ENCODE measurements at regions not wholly inside any gene's neighbourhood (a gene's known extent, or its start where the extent isn't known, plus 50 kb on each side); places are given as distances from the start of the nearest gene placed in this dataset.
"Not testable (repeated sequence)": the region's sequence is repeated elsewhere in the genome, so short reads cannot be mapped to it uniquely, and the experiment has no call there.

DNA sequence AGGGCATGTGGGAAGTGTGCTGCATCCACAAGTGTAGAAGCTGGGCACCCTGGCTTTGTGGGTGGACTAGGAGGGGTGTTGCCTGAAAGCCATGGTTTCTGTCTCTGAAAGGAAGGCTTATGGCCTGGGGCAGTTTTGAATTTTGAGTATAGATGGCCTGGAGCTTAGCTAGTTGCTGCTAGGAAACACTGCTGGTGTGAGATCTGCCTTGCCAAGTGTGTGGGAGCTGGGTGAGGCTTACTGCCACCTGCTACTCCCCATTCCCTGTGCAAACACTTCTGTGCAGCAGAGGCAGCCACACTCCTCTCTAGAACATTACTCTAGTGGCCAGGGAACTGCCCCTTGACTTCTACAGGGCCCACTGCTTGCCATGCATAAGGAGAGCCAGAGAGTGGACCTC lies 831.7 kb upstream of the LRRTM1 start:
- no peak for DNase-seq (ENCODE audit: low read depth in 2 of 3, low spot score in 2 of 3)

DNA sequence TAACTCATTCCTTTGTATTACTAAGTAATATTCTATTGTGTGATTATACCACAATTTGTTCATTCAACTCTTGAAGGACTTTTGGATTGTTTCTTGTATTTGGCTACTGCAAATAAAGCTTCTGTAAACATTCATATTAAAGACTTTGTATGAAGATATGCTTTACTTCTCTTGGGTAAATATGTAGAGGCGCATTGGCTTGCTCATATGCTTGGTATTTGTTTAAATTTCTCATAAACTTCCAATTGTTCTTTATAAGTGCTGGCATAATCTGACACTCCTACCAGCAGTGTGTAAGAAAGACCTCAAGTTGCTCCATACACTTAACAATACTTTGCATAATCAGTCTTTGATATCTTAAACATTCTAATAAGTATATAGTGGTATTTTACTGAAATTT lies 792.8 kb upstream of the LRRTM1 start:
- DNase-seq (ENCODE audit: low read depth in 2 of 3, low spot score in 2 of 3), result no peak

DNA sequence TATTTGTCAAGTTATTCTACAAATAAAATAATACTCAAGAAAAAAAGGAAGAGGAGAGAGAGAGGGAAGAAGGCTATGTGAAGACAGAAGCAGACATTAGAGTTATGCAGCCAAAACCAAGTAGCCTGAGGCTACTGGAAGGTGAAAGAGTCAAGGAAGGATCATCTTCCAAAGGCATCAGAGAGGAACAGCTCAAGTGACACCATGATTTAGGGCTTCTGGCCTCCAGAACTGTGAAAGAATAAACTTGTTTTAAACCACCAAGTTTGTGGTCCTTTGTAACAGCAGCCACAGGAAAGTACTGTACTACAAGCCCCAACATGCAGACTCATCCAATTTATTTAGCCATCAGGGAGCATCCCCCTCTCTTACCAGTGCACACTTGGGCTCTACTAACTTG lies 788.5 kb upstream of the LRRTM1 start:
- DNase-seq (ENCODE audit: low read depth in 2 of 3, low spot score in 2 of 3), result no peak

DNA sequence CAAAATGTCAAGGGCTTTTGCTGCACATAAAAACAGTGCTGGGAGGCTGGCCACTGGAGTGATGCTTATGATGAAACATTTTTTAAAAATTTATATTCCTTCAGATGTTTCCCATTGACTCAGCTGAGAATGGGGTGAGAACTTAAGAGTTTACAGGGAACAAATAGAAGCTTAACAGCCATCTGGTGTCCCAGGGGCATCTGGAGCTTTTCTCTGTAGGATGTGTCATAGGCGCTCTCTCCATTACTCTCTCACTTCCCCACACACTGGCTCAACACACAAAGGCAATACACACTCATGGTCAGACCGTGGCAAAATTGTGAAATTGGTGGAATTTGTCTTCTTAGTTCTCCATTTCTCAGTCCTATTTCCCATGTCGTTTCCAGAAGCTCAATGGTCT lies 783.1 kb upstream of the LRRTM1 start:
- DNase-seq (ENCODE audit: low read depth in 2 of 3, low spot score in 2 of 3), result no peak

DNA sequence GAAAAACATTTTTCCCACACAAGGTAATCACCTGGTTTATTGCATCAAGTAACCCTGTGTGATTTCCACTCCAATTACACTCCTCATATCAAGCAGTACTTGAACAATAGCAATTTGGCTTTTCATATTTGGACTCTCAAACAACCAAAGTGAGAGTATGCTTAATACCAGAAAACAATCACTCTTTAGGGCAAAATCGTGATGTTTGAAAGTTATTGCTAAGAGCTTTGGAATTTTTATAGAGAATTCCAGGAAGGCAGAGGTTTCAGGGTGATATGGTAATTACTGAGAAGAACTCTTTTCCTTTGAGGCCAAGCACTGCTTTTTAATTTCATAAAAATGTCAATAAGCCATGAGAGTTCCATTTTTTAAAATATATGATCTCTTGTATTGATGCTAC lies 779.5 kb upstream of the LRRTM1 start:
- DNase-seq (ENCODE audit: low read depth in 2 of 3, low spot score in 2 of 3), result no peak

DNA sequence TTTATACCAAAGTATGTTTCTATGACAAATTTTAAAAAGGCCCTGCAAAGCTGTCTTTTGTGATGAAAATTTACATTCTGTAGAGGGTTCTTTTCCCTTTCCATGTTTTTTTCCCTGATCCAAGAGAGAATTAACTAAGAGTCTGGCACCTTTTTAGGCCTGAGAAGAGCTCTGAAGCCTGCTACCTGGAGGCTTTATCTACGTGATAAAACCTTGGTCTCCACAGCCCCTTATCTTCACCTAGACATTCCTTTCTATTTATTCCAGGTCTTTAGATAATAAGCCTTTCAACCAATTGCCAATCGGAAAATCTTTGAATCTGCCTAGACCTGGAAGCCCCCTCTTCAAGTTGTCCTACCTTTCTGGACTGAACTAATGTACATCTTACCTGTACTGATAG lies 774.1 kb upstream of the LRRTM1 start:
- no peak for DNase-seq (ENCODE audit: low read depth in 2 of 3, low spot score in 2 of 3)

DNA sequence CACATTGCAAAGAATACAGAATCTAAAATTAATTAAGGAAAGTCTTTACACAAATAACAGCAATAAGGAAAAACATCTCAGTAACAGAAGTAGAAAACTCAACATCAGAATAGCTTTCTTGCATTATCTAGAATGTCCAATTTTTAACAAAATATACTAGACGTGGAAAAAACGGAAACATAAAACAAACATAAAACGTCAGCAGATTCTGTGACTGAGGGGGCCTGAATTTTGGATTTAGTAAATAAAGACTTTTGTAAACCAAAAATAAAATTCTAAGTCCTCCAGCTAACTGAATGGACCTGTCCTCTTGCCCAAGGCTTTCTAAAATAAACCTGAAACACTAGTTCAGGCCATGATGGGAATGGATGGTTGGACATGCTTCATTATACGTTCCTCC lies 773.5 kb upstream of the LRRTM1 start:
- DNase-seq (ENCODE audit: low read depth in 2 of 3, low spot score in 2 of 3), result no peak

DNA sequence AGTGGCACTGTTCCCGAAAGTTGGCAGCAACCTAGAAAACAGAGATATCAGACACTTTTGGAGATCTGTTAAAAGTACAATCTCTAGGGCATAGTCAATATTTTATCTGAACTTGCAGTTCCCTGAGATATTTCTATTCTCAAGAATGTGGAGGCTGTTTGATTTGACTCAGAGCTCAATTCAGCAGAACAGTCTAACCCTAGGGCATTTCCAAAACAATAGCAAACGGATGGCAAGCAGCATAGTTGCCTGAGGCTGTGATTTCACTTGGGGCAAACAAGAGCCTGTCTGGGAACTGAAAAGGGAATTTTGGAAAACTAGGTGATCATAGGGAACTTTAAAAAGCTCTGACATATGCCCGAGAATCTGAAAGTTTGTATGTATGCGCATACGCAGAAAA lies 772.8 kb upstream of the LRRTM1 start:
- DNase-seq (ENCODE audit: low read depth in 2 of 3, low spot score in 2 of 3), result no peak

DNA sequence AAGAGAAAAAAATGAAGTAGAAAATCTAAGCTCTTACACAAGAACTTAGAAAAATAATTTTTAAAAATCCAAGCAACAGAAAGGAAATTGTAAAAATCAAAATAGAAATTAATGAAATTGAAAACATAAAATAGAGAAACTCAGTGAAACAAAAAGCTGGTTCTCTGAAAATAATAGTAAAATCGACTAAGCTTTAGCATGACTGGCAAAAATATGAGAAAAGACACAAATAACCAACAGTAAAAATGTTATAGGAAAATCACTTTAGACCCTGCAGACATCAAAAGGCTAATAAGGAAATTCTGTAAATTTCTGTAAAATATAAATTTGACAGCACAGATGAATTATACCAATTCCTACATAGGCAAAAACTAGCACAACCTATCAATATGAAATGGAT lies 768.9 kb upstream of the LRRTM1 start:
- no peak for DNase-seq (ENCODE audit: low read depth in 2 of 3, low spot score in 2 of 3)

DNA sequence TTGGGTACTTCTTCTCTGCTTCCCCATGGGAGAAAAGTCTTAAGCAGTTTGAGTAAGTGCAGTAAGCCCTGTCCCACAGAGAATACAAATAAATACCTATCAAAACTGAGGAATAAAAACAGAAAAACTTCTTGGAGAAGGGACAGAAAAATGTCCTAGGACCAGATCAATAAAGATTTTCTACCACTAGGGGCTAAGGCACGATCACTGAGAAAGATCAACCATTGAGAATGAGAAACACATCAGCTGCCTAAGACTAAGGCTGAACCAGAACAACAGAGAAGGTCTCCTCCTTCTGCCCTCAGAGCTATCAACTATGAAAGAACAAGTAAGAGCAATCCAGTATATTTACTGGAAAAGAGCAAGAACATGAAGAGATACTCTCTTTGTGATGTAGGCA lies 763.6 kb upstream of the LRRTM1 start:
- DNase-seq (ENCODE audit: low read depth in 2 of 3, low spot score in 2 of 3), result no peak

DNA sequence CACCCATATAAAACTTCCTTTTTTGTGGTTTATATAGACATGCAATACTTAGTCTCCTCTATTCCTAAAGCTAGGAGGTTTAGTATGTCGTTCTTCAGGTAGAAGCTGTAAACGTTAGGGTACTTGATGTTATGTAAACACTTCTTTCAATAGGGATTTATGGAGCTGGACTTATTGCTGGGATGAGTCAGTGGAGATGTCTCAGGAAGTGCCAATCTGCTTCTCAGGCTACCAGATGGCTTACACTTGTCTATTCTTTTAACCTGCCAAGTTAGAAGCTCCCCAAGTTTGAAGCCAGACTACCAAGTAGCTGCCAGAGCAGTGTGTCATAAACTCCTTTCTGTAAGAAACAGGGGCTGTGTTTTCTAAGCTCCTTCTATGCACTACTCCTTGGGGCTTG lies 756.5 kb upstream of the LRRTM1 start:
- no peak for DNase-seq (ENCODE audit: low read depth in 2 of 3, low spot score in 2 of 3)

DNA sequence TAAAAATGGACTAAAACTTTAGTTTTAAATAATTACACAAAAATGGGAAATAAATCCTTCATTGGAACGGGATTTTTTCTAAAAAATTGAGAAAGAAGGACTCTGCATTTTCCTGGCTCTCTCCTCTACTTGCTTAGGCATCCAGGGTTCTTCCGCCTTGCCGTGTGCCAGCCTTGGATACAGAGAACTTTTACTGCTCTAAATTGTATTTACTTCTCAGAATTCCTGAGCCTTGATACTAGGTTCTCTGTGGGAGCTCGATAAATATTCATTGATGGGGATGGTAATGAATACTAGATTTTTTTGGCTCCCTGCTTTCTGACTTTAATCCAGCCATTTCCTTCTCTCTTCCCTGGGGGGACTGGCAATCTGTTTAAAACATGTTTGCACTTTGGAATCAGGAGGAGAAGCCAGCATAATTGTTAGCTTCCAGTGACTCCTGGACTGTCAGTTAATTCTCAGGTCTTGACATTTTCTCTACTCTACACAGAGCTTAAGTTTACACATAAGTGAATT lies 746.1 kb upstream of the LRRTM1 start:
- DNase-seq (ENCODE audit: low read depth in 2 of 3, low spot score in 2 of 3), result no peak

DNA sequence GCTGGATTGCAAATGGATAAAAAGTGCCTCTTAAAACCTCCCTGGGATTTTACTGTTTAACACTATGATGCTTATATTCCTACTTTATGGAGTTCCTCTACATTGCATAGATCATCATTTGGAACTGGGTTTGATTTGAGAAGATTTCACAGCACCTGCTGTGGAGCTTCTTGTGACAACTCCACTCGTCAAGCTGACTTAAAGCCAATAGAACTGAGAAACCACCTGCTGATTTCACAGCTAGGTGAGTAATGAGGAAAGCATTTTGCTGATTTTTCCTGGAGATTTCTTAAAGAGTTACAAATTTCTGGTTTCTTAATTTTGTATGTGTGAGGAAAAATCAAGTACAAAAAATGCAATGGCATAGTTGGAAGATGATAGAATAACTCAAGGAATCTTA lies 739.1 kb upstream of the LRRTM1 start:
- DNase-seq (ENCODE audit: low read depth in 2 of 3, low spot score in 2 of 3), result no peak

DNA sequence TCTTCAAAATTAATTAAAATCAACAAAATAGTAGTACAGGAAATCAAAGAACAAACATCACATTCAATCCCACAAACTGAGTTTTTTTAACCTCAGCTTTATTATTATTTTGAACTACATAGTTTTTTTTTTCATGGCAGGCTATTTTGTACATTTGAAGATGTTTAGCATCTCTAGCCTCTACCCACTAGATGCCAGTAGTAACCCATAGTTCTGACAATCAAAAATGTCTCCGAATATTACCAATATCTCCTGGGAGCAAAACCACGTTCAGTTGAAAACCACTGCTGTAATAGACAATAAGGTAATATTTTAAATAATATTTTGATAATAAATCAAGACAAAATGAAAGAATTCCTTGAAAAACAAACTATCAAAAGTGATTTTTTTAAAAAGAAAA lies 702.6 kb upstream of the LRRTM1 start:
- DNase-seq (ENCODE audit: low read depth in 2 of 3, low spot score in 2 of 3), result no peak

DNA sequence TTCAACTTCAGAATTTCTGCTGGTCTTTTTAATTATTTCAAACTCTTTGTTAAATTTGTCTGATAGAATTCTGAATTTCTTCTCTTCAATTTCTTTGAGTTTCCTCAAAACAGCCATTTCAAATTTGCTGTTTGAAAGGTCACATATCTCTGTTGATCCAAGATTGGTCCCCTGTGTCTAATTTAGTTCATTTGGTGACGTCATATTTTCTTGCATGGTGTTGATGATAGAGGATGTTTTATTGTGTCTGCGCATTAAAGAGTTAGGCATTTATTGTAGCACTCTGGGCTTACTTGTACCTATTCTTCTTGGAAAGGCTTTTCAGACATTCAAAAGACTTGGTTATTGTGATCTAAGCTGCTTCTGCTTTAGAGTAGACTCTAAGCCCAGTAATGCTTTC lies 698.4 kb upstream of the LRRTM1 start:
- DNase-seq (ENCODE audit: low read depth in 2 of 3, low spot score in 2 of 3), result no peak

DNA sequence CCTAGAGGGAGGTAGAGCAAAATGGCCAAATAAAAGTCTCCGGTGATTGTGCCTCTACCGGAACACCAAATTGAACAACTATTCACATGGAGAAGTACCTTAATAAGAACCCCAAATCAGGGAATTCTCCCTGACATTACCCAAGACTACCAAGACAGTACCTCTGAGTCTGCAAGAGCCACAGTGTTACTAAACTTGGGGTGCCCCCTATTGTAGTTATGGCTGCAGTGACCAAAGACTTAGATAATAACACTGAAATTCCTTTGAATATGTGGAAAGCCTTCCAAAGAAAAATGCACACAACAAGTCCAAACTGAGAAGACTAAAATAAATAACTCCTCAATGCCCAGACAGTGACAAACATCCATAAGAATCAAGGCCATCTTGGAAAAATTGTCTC lies 682.9 kb upstream of the LRRTM1 start:
- DNase-seq (ENCODE audit: low read depth in 2 of 3, low spot score in 2 of 3), result no peak

DNA sequence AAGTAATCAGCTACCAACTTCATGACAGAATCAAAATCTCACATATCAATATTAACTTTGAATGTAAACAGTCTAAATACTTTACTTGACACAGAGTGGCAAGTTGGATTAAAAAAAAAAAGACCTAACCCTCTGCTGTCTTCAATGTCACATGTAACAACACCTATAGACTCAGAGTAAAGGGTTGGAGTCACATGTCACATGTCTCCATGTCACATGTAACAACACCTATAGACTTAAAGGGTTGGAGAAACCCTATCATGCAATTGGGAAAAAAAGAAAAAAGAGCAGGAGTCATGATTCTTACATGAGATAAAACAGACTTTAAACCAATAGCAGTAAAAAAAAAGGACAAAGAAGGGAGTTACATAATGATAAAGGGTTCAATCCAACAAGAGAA lies 665.3 kb upstream of the LRRTM1 start:
- DNase-seq (ENCODE audit: low read depth in 2 of 3, low spot score in 2 of 3), result no peak

DNA sequence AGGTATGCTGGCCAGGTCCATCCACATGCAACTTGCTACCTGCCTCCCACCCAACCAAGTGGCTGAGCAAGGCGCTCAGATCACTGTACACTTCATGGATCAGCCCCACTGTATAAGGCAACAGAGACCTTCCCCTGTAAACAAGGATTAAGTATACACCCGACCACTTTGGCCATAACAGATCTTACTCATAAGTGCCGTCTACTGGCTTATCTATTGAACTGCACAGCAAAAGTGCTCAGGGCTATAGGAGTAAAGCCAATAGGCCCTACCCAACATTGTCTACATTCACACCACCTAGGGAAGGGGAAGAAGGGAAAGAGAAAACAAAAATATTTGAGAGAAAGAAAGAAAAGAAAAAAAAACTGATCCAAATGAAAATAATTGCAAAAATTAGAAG lies 663.9 kb upstream of the LRRTM1 start:
- no peak for DNase-seq (ENCODE audit: low read depth in 2 of 3, low spot score in 2 of 3)

DNA sequence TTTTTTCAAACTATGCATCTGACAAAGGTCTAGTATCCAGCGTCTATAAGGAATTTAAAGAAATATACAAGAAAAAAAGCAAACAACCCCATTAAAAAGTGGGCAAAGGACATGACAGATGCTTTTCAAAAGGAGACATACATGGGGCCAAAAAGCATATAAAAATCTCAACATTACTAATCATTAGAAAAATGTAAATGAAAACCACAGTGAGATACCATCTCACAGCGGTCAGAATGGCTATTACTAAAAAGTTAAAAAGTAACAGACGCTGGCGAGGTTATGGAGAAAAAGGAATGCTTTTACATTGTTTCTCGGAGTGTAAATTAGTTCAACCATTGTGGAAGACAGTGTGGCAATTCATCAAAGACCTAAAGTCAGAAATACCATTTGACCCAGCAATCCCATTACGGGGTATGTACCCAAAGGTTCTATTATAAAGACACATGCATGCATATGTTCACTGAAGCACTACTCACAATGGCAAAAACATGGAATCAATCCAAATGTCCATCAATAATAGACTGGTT lies 643.1 kb upstream of the LRRTM1 start:
- no peak for DNase-seq (ENCODE audit: low read depth in 2 of 3, low spot score in 2 of 3)

DNA sequence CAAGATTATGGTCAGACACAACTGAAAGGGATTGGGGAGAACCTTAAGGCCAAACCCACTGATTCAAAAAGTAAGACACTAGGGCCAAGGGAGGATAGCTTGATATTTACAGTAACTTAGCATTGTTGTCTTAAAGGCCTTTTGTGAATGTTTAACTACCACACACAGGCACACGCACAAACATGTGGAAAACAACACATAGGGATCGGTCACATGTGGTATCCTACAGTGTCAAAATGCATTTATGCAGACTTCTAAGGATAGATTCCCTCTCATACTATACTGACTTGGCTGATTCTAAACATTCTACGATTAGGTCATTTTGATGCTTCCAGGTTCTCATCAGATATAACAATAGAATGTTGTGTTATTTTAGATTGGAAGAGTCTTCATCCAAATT lies 638.9 kb upstream of the LRRTM1 start:
- DNase-seq (ENCODE audit: low read depth in 2 of 3, low spot score in 2 of 3), result no peak

DNA sequence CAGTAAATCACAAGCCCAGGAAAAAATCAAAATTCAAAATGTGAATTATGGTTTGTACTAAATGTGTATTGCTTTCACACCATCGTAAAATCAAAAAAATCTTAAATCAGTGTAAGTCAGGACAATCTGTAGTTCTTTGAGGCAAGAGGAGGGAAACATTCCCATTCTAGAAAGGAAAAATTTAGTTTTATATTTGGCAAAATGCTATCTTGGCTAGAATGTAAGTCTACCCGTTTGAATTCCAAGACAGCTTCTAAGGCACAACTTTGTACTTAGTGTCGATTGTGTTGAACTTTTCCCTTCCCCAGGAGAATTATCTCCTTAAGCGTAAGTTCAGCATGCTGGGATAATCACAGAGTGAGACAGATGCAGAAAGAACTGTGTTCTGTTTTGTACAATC lies 638.2 kb upstream of the LRRTM1 start:
- DNase-seq (ENCODE audit: low read depth in 2 of 3, low spot score in 2 of 3), result no peak

DNA sequence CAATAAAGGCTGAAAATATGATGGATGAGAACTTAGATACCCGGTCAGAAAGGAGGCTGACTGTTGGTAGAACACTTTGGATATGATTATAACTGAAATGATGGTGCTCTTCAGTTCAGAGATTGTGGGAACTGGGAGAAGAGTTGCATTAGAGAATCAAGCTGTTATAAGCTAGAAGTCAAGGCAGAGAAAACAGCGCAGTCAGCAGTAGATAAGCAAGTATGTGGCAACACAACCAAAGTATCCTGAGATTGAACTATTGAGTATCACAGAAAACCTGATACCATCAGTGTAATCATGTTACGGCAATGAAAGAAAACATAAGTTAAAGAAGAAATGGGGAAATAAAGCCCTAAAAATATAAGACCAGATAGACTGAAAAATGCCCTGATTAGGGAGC lies 633.9 kb upstream of the LRRTM1 start:
- no peak for DNase-seq (ENCODE audit: low read depth in 2 of 3, low spot score in 2 of 3)

DNA sequence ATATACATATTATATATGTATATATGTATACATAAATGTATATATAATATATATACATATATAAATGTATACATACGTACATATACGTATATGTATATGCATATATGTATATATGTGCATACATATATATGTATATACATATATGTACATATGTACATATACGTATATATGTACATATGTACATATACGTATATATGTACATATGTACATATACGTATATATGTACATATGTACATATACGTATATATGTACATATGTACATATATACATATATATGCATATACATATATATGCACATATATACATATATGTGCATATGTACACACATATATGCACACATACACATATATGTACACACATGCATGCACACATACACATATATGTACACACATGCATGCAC lies 627.3 kb upstream of the LRRTM1 start:
- not testable (repeated sequence) for DNase-seq (ENCODE audit: low read depth in 2 of 3, low spot score in 2 of 3)

DNA sequence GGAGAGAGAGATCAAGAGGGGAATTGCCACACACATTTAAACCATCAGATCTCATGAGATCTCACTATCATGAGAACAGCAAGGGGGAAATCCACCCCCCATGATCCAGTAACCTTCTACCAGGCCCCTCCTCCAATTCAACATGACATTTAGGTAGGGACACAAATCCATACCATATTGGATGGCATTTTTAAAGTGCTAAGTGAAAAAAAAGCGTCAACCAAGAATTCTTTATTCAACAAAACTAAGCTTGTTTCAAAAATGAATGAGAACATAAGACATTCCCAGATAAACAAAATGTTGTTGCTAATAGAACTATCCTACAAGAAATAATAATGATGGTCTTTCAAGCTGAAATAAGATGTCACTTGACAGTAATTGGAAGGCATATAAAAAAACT lies 626.2 kb upstream of the LRRTM1 start:
- no peak for DNase-seq (ENCODE audit: low read depth in 2 of 3, low spot score in 2 of 3)
